Caco-2 (cell line): ENCODE measurements at regions not wholly inside any gene's neighbourhood (a gene's known extent, or its start where the extent isn't known, plus 50 kb on each side); places are given as distances from the start of the nearest gene placed in this dataset.

Experiments
- BruUV-seq: library from RNA; stranded (reverse); fragments of 400-500 nt; replicated peaks from 2 replicates; lab custom pipeline; 2021; lab: Mats Ljungman, UMichigan
- CTCF ChIA-PET: fragments of 300-600 bp; sonication (Branson Sonifier 250); formaldehyde crosslinking; loops from one replicate; lab custom pipeline; 2022; ENCODE audit warnings: antibody characterized with exemption; lab: Charles Lee
- POLR2A ChIA-PET: fragments of 300-600 bp; sonication (Branson Sonifier 250); formaldehyde crosslinking; loops from one replicate; lab custom pipeline; 2022; ENCODE audit warnings: antibody characterized with exemption; lab: Charles Lee
- DNase-seq, 2 experiments: peaks; one replicate each; pipeline versions ENCODE4 v3.0.0 to v3.0.0-alpha.2; 2020 to 2022
- H3K27me3 ChIP-seq: replicated peaks from 2 replicates; pipeline ENCODE4 v1.6.0; 2011; ENCODE audit warnings: low read length; ENCODE audit not compliant: control insufficient read depth, insufficient read depth
- H3K36me3 ChIP-seq: 2 replicates; pipeline ENCODE4 v1.5.1; 2011; ENCODE audit warnings: low read length; ENCODE audit not compliant: control insufficient read depth, insufficient read depth
- H3K4me1 ChIP-seq: fragments of 250-450 bp; sonication (Bioruptor Pico); 2 replicates; pipeline ENCODE4 v1.5.1; 2020; ENCODE audit warnings: mild to moderate bottlenecking
- H3K4me3 ChIP-seq: 2 replicates; pipeline ENCODE4 v1.5.1; 2011; ENCODE audit warnings: low read depth, mild to moderate bottlenecking, control low read depth, low read length
- H3K9me3 ChIP-seq: fragments of 250-450 bp; sonication (Bioruptor Pico); 2 replicates; pipeline ENCODE4 v1.5.1; 2020; ENCODE audit warnings: mild to moderate bottlenecking, moderate library complexity
- H3K27ac Mint-ChIP-seq: one replicate; pipeline ENCODE4 v1.8.0; 2022; ENCODE audit warnings: mixed read lengths; ENCODE audit not compliant: unreplicated experiment
- H3K27me3 Mint-ChIP-seq: one replicate; pipeline ENCODE4 v1.8.0; 2022; ENCODE audit warnings: mixed read lengths; ENCODE audit not compliant: insufficient read depth, unreplicated experiment
- H3K36me3 Mint-ChIP-seq: one replicate; pipeline ENCODE4 v1.8.0; 2022; ENCODE audit warnings: mild to moderate bottlenecking, mixed read lengths; ENCODE audit not compliant: insufficient read depth, unreplicated experiment
- H3K4me1 Mint-ChIP-seq: one replicate; pipeline ENCODE4 v1.8.0; 2022; ENCODE audit warnings: low read depth, mixed read lengths; ENCODE audit not compliant: unreplicated experiment
- H3K4me3 Mint-ChIP-seq: one replicate; pipeline ENCODE4 v1.8.0; 2022; ENCODE audit warnings: mild to moderate bottlenecking, moderate library complexity, mixed read lengths; ENCODE audit not compliant: unreplicated experiment
- H3K9me3 Mint-ChIP-seq: one replicate; pipeline ENCODE4 v1.8.0; 2022; ENCODE audit warnings: mixed read lengths; ENCODE audit not compliant: unreplicated experiment
- CTCF ChIP-seq, 2 experiments: fragments of 200-600 bp in 1 of 2; IDR thresholded peaks; 1 replicate in 1 of 2; 2 replicates in 1 of 2; pipeline versions ENCODE4 v1.5.1 to v1.8.0; 2011 to 2022; ENCODE audit warnings: antibody characterized with exemption in 1 of 2, control low read depth in 1 of 2, inconsistent platforms in 1 of 2, low read depth in 1 of 2, low read length in 1 of 2, mild to moderate bottlenecking in 1 of 2, moderate library complexity in 1 of 2; ENCODE audit not compliant: insufficient read depth in 1 of 2, severe bottlenecking in 1 of 2, unreplicated experiment in 1 of 2
- intact Hi-C: fragments of 100-400 bp; cut with micrococcal nuclease; formaldehyde crosslinking; loops from one replicate; pipeline ENCODE4 v1.10.0; 2022; ENCODE audit not compliant: unreplicated experiment

- Histone ChIP-seq H3K4me1 (peaks cover 49% of the 10 kb centered on the region), H3K4me3 (no peak overlapping the region), H3K27me3 (no peaks in the 10 kb centered on the region), H3K9me3 (no peaks in the 10 kb centered on the region), H3K36me3 (no peaks in the 10 kb centered on the region)
- Mint-ChIP-seq H3K27me3 (no peaks in the 10 kb centered on the region), H3K4me1 (peaks cover 33% of the 10 kb centered on the region), H3K36me3 (peaks cover 6% of the 10 kb centered on the region), H3K4me3 (no peak overlapping the region), H3K9me3 (peaks cover 10% of the 10 kb centered on the region), H3K27ac (peak overlapping the region; percentile 10)
- no peak for DNase-seq
- ChIA-PET POLR2A (no interaction called here), CTCF (no interaction called here)
- no TSS peak for BruUV-seq
- TF ChIP-seq CTCF (IDR thresholded peaks at IDR 0.05; ENCODE audit: insufficient read depth in 1 of 2, low read depth in 1 of 2, low read length in 1 of 2, severe bottlenecking in 1 of 2, unreplicated experiment in 1 of 2) = no peak
- intact Hi-C loops = no loop called here
These were observed 256.9 kb upstream of the DPYD start for GRCh38 chr1:98177751-98178150.

DNA sequence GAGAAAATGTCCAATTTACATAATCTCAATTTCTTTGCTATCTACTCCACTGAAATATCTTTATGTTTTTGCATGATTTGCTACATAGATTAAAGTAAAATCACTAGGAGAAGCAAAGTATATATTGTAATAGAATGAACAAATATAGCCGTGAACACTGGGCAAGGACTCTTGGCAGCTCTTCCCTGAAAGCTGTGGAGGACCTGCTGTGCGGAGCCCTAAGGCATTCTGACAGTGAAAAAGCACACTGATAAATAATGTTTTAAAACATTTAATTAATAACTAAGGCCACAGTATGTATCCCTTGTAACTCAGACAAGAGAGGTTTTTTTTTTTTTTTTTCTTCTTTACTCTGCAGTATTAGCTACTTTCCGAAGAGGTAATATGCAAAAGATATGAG is 256.1 kb upstream of the DPYD start:
- BruUV-seq = no TSS peak
- ChIA-PET POLR2A (no interaction called here), CTCF (no interaction called here)
- H3K36me3 ChIP-seq = no peaks in the 10 kb centered on the region
- no peaks in the 10 kb centered on the region for H3K27me3 ChIP-seq
- intact Hi-C loops = no loop called here
- H3K9me3 ChIP-seq = no peaks in the 10 kb centered on the region
- peaks cover 33% of the 10 kb centered on the region for H3K4me1 Mint-ChIP-seq
- no peak overlapping the region for H3K4me3 ChIP-seq
- H3K4me3 Mint-ChIP-seq = no peak overlapping the region
- peaks cover 10% of the 10 kb centered on the region for H3K9me3 Mint-ChIP-seq
- DNase-seq = no peak
- peaks cover 41% of the 10 kb centered on the region for H3K4me1 ChIP-seq
- H3K27ac Mint-ChIP-seq = no peak overlapping the region
- H3K36me3 Mint-ChIP-seq = peaks cover 6% of the 10 kb centered on the region
- H3K27me3 Mint-ChIP-seq = no peaks in the 10 kb centered on the region
- no peak for TF ChIP-seq CTCF (IDR thresholded peaks at IDR 0.05; ENCODE audit: insufficient read depth in 1 of 2, low read depth in 1 of 2, low read length in 1 of 2, severe bottlenecking in 1 of 2, unreplicated experiment in 1 of 2)

DNA sequence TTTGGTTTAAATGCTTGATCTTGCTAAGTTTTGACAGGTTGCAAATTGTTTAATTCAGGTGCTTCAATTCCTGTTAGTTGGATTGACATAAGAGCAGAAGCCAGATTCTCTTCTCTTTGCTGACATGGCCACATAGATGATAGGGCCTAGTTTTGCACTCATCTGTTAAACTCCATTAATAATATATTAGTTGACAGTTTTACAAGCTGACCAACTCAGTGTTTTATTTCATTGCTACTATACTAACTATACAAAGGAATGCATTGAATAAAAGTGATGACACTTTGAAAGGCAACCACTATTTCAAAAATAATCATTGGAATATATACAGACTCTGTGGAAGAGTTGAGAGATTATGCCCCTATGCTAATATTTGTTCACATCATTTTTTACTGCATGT is 255.6 kb upstream of the DPYD start:
- no TSS peak for BruUV-seq
- ChIA-PET POLR2A (no interaction called here), CTCF (no interaction called here)
- H3K36me3 ChIP-seq = no peaks in the 10 kb centered on the region
- TF ChIP-seq CTCF (IDR thresholded peaks at IDR 0.05; ENCODE audit: insufficient read depth in 1 of 2, low read depth in 1 of 2, low read length in 1 of 2, severe bottlenecking in 1 of 2, unreplicated experiment in 1 of 2) = no peak
- H3K4me3 ChIP-seq = no peak overlapping the region
- H3K4me1 ChIP-seq = peaks cover 36% of the 10 kb centered on the region
- no peak for DNase-seq
- no peaks in the 10 kb centered on the region for H3K27me3 ChIP-seq
- H3K36me3 Mint-ChIP-seq = peaks cover 6% of the 10 kb centered on the region
- H3K27ac Mint-ChIP-seq = no peak overlapping the region
- H3K4me1 Mint-ChIP-seq = peaks cover 28% of the 10 kb centered on the region
- H3K4me3 Mint-ChIP-seq = no peak overlapping the region
- H3K27me3 Mint-ChIP-seq = no peaks in the 10 kb centered on the region
- H3K9me3 Mint-ChIP-seq = peaks cover 10% of the 10 kb centered on the region
- intact Hi-C loops = no loop called here
- no peaks in the 10 kb centered on the region for H3K9me3 ChIP-seq
